ENCODE measurements at regions not wholly inside any gene's neighbourhood (a gene's known extent, or its start where the extent isn't known, plus 50 kb on each side); places are given as distances from the start of the nearest gene placed in this dataset.
A peak's percentile ranks its signal among the peaks of the same experiment; 100 is the strongest.

- Mint-ChIP-seq H3K27me3 (ENCODE audit: unreplicated experiment) (peaks cover 6% of the 10 kb centered on the region), H3K9me3 (ENCODE audit: unreplicated experiment) (peaks cover 4% of the 10 kb centered on the region), H3K27ac (ENCODE audit: unreplicated experiment) (no peak overlapping the region), H3K36me3 (ENCODE audit: unreplicated experiment) (no peaks in the 10 kb centered on the region), H3K4me3 (ENCODE audit: unreplicated experiment) (no peak overlapping the region), H3K4me1 (ENCODE audit: low read depth, unreplicated experiment) (no peaks in the 10 kb centered on the region)
- no peak for TF ChIP-seq CTCF (IDR thresholded peaks at IDR 0.05; ENCODE audit: partially characterized antibody, unreplicated experiment)
- DNase-seq = no peak
Observed at GRCh38 chr2:204114295-204115136, 178.0 kb downstream of the ICOS start.

GRCh38 chr2:204115137-204116056 is 178.8 kb downstream of the ICOS start:
- peaks cover 1% of the 10 kb centered on the region for H3K9me3 Mint-ChIP-seq (ENCODE audit: unreplicated experiment)
- peaks cover 2% of the 10 kb centered on the region for H3K27me3 Mint-ChIP-seq (ENCODE audit: unreplicated experiment)
- no peaks in the 10 kb centered on the region for H3K36me3 Mint-ChIP-seq (ENCODE audit: unreplicated experiment)
- peak overlapping the region; percentile 8 for H3K4me3 Mint-ChIP-seq (ENCODE audit: unreplicated experiment)
- H3K27ac Mint-ChIP-seq (ENCODE audit: unreplicated experiment) = no peak overlapping the region
- no peaks in the 10 kb centered on the region for H3K4me1 Mint-ChIP-seq (ENCODE audit: low read depth, unreplicated experiment)
- no peak for TF ChIP-seq CTCF (IDR thresholded peaks at IDR 0.05; ENCODE audit: partially characterized antibody, unreplicated experiment)
- no peak for DNase-seq

GRCh38 chr2:204116159-204116792 is 179.7 kb downstream of the ICOS start:
- peaks cover 2% of the 10 kb centered on the region for H3K27me3 Mint-ChIP-seq (ENCODE audit: unreplicated experiment)
- no peaks in the 10 kb centered on the region for H3K9me3 Mint-ChIP-seq (ENCODE audit: unreplicated experiment)
- TF ChIP-seq CTCF (IDR thresholded peaks at IDR 0.05; ENCODE audit: partially characterized antibody, unreplicated experiment) = no peak

GRCh38 chr2:204122425-204122824 is 185.9 kb downstream of the ICOS start:
- H3K27ac Mint-ChIP-seq (ENCODE audit: unreplicated experiment) = no peak overlapping the region
- no peak for DNase-seq
- no peak for TF ChIP-seq CTCF (IDR thresholded peaks at IDR 0.05; ENCODE audit: partially characterized antibody, unreplicated experiment)
- H3K36me3 Mint-ChIP-seq (ENCODE audit: unreplicated experiment) = no peaks in the 10 kb centered on the region
- H3K4me1 Mint-ChIP-seq (ENCODE audit: low read depth, unreplicated experiment) = no peaks in the 10 kb centered on the region
- no peaks in the 10 kb centered on the region for H3K27me3 Mint-ChIP-seq (ENCODE audit: unreplicated experiment)
- H3K4me3 Mint-ChIP-seq (ENCODE audit: unreplicated experiment) = no peak overlapping the region
- no peaks in the 10 kb centered on the region for H3K9me3 Mint-ChIP-seq (ENCODE audit: unreplicated experiment)

More at GRCh38 chr2:204116159-204116792, 179.7 kb downstream of the ICOS start:
- DNase-seq = no peak
- no peaks in the 10 kb centered on the region for H3K36me3 Mint-ChIP-seq (ENCODE audit: unreplicated experiment)
- H3K4me3 Mint-ChIP-seq (ENCODE audit: unreplicated experiment) = peak overlapping the region; percentile 8
- H3K4me1 Mint-ChIP-seq (ENCODE audit: low read depth, unreplicated experiment) = no peaks in the 10 kb centered on the region
- H3K27ac Mint-ChIP-seq (ENCODE audit: unreplicated experiment) = no peak overlapping the region
